Adrenal gland (tissue), 5 donors: ENCODE measurements at regions not wholly inside any gene's neighbourhood (a gene's known extent, or its start where the extent isn't known, plus 50 kb on each side); places are given as distances from the start of the nearest gene placed in this dataset.

Source experiments
- CTCF ChIP-seq, 6 experiments: fragments of 450-650 bp in 4 of 6; fragments of 200-600 bp in 2 of 6; sonication (generic) in 1 of 6; IDR thresholded peaks; 1 replicate in 5 of 6; 2 replicates in 1 of 6; pipeline versions ENCODE4 v1.5.1 to v1.8.0; 2016 to 2021; ENCODE audit warnings: antibody characterized with exemption in 6 of 6, mild to moderate bottlenecking in 2 of 6, moderate library complexity in 1 of 6
- POLR2A ChIP-seq, 2 donors: fragments of 450-650 bp; IDR thresholded peaks; one replicate each; pipeline ENCODE4 v1.6.1; 2017; ENCODE audit warnings: antibody characterized with exemption in 2 of 2, mild to moderate bottlenecking in 2 of 2, moderate library complexity in 1 of 2
- donor health status: DM: no; HTN: no; CAD: no.

- TF ChIP-seq POLR2A (IDR thresholded peaks at IDR 0.05) (no peak), CTCF (IDR thresholded peaks at IDR 0.05) (no peak)
Observed at GRCh38 chr11:109527496-109527895, 105.5 kb downstream of the C11orf87 start.
